ENCODE measurements at regions not wholly inside any gene's neighbourhood (a gene's known extent, or its start where the extent isn't known, plus 50 kb on each side); places are given as distances from the start of the nearest gene placed in this dataset.

- DNase-seq = no peak
Measured at GRCh38 chr1:58911841-58912499, 128.1 kb upstream of the JUN start.

DNA sequence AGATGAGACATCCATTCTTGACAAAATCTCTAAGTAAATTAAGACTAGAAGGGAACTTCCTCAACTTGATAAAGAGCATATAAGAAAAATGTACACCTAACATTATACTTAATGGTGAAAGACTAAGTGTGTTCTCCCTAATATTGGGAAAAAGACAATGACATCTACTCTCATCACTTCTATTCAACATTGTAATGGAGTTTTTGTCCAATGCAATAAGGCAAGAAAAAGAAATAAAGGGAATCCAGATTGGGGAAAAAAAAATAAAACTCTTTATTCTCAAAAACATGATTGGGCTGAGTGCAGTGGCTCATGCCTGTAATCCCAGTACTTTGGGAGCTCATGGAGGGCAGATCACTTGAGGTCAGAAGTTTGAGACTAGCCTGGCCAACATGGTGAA, 131.1 kb upstream of the JUN start:
- DNase-seq = no peak

- no peak for DNase-seq
Measured at GRCh38 chr1:58917436-58917835, 133.6 kb upstream of the JUN start.

- DNase-seq = no peak
Measured at GRCh38 chr1:58919226-58919958, 135.5 kb upstream of the JUN start.

GRCh38 chr1:58919959-58920321, 136.1 kb upstream of the JUN start:
- no peak for DNase-seq

DNA sequence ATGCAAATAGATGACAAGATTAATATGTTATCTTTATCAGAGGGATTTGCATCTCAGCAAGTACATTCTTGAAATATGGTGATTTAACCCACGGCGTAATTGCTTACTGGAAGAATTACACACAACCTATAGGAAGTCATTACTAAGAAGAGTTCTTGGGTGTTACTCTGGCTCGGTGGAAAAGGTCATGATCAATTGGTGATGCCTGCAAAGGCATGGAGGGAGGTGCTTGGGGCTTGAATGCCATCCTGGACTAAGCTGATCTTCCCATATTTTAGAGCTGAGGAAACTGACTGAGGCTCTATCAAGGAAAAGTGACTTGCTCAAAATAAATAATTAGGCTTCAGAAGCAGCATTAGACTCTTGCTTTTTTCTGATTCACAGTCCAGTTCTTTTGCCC, 137.5 kb upstream of the JUN start:
- DNase-seq = no peak

- DNase-seq = no peak
Measured at GRCh38 chr1:58921751-58922150, 137.9 kb upstream of the JUN start.

- no peak for DNase-seq
Measured at GRCh38 chr1:58922302-58923089, 138.6 kb upstream of the JUN start.

- no peak for DNase-seq
Measured at GRCh38 chr1:58923090-58923470, 139.2 kb upstream of the JUN start.

DNA sequence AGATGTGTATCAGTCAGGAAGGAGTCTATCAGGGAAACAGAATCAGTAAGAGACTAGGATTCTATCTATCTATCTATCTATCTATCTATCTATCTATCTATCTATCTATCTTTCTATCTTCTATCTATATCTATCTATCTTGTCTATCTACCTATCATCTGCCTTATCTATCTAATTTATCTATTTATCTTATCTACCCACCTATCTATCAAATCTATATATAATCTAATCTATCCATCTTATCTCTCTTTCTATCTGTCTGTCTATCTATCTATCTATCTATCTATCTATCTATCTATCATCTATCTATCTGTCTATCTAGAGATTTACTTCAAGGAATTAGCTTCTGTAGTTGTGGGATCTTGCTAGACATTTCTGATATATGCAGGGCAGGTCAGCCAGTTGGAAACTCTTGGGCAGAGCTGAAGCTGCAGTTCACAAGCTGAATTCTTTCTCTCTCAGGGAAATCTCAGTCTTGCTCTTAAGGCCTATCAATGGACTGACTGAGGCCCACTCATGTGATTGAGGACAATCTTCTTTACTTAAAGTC, 140.2 kb upstream of the JUN start:
- no peak for DNase-seq

GRCh38 chr1:58924821-58925220, 141.0 kb upstream of the JUN start:
- no peak for DNase-seq

GRCh38 chr1:58925247-58925646, 141.4 kb upstream of the JUN start:
- DNase-seq = no peak

DNA sequence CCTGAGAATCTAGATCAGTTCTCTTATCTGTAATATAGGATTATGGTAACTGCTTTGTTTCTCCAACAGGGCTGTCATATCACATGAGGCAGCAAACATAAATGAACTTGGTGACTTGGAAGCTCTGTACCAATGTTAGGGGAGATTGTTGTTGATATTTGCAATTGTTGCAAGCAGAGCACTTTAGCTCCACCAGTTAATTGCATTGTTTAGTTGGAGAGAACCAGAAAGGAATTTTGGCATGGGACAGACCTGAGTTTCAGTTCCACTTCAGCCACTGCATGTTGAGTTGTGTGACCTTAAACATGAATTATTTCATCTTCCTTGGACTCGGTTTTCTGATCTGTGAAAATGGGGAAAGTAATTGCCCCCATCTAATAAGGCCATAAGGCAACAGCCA, 142.3 kb upstream of the JUN start:
- DNase-seq = no peak

- no peak for DNase-seq
Measured at GRCh38 chr1:58927041-58927721, 143.3 kb upstream of the JUN start.

GRCh38 chr1:58927722-58928085, 143.9 kb upstream of the JUN start:
- DNase-seq = no peak

DNA sequence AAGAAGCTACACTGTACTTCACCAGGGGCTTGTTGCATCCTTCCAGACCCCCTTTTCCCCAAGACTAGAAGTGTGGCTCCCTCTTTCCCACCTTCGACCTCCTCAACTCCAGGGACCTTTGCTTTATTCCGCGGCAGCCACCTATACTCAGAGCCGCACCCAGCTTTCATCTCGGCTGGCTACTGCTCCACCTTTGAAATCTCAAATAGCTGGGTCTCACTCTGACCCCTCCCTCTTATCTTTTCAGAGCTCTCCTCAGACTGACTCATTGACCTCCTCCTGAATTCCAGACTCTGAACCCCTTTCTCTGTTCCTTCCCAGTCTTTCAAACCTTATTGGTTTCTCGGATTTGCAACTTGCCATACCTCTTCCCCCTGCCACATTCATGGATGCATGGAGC, 144.7 kb upstream of the JUN start:
- DNase-seq = no peak

- DNase-seq = no peak
Measured at GRCh38 chr1:58929671-58930325, 146.0 kb upstream of the JUN start.

DNA sequence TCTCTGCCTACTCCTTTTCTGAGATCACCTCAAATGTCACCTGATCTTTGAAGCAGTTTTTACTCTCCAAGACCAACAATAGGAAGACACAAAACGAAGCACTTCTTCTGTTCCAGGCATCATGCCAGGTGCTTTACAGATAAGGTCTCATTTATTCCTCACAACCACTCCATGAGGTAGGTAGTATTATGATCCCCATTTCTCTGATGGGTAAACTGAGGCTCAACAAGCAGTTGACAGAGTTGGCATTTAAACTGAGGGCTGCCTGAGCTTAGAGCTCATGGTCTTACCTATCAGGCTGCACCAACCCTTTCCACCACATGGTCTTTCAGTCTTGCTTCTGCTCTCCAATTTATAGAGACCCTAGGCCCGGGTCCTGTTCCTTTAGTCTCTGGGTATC, 147.2 kb upstream of the JUN start:
- no peak for DNase-seq

GRCh38 chr1:58931756-58932155, 147.9 kb upstream of the JUN start:
- DNase-seq = no peak

- DNase-seq = no peak
Measured at GRCh38 chr1:58932859-58933598, 149.2 kb upstream of the JUN start.

GRCh38 chr1:58933599-58933926, 149.7 kb upstream of the JUN start:
- no peak for DNase-seq
